Hippocampal formation (tissue), 2 donors: ENCODE measurements at regions not wholly inside any gene's neighbourhood (a gene's known extent, or its start where the extent isn't known, plus 50 kb on each side); places are given as distances from the start of the nearest gene placed in this dataset.

Source experiments
- DNase-seq, 2 donors: peaks; one replicate each; lab custom pipeline; 2025; lab: John Stamatoyannopoulos, UW

GRCh38 chr4:132540268-132540667, 608.8 kb upstream of the PCDH10 start:
- DNase-seq = no peak

- no peak for DNase-seq
These were observed 608.3 kb upstream of the PCDH10 start for GRCh38 chr4:132540797-132541196.

GRCh38 chr4:132542228-132542627, 606.9 kb upstream of the PCDH10 start:
- no peak for DNase-seq

- DNase-seq = no peak
These were observed 600.6 kb upstream of the PCDH10 start for GRCh38 chr4:132548463-132548862.

GRCh38 chr4:132556316-132556715, 592.8 kb upstream of the PCDH10 start:
- DNase-seq = no peak

GRCh38 chr4:132557660-132558059, 591.4 kb upstream of the PCDH10 start:
- no peak for DNase-seq

- no peak for DNase-seq
These were observed 584.2 kb upstream of the PCDH10 start for GRCh38 chr4:132564920-132565319.

GRCh38 chr4:132565542-132565941, 583.6 kb upstream of the PCDH10 start:
- DNase-seq = no peak

- DNase-seq = no peak
These were observed 576.9 kb upstream of the PCDH10 start for GRCh38 chr4:132572210-132572609.

GRCh38 chr4:132587626-132588025, 561.5 kb upstream of the PCDH10 start:
- DNase-seq = no peak

GRCh38 chr4:132592340-132592739, 556.8 kb upstream of the PCDH10 start:
- DNase-seq = no peak

- DNase-seq = no peak
These were observed 556.2 kb upstream of the PCDH10 start for GRCh38 chr4:132592850-132593249.

- no peak for DNase-seq
These were observed 555.2 kb upstream of the PCDH10 start for GRCh38 chr4:132593717-132594400.

- no peak for DNase-seq
These were observed 552.9 kb upstream of the PCDH10 start for GRCh38 chr4:132596186-132596585.

GRCh38 chr4:132605551-132605950, 543.5 kb upstream of the PCDH10 start:
- no peak for DNase-seq

- no peak for DNase-seq
These were observed 534.4 kb upstream of the PCDH10 start for GRCh38 chr4:132614682-132615081.

GRCh38 chr4:132619968-132620367, 529.1 kb upstream of the PCDH10 start:
- DNase-seq = no peak

- DNase-seq = peak in 1 of 2 donors; percentile 24
These were observed 506.9 kb upstream of the PCDH10 start for GRCh38 chr4:132642016-132642817.

GRCh38 chr4:132646186-132646585, 502.9 kb upstream of the PCDH10 start:
- no peak for DNase-seq

GRCh38 chr4:132651196-132651595, 497.9 kb upstream of the PCDH10 start:
- DNase-seq = no peak

- no peak for DNase-seq
These were observed 488.9 kb upstream of the PCDH10 start for GRCh38 chr4:132660181-132660580.

GRCh38 chr4:132662456-132662855, 486.6 kb upstream of the PCDH10 start:
- DNase-seq = no peak

GRCh38 chr4:132669786-132670185, 479.3 kb upstream of the PCDH10 start:
- DNase-seq = no peak
